Activated gamma-delta T cell treated with Interleukin-2 at 50 U/mL for 16 hours (primary cell): ENCODE measurements at regions not wholly inside any gene's neighbourhood (a gene's known extent, or its start where the extent isn't known, plus 50 kb on each side); places are given as distances from the start of the nearest gene placed in this dataset.
"Not testable (repeated sequence)": the region's sequence is repeated elsewhere in the genome, so short reads cannot be mapped to it uniquely, and the experiment has no call there.

Experiments used
- DNase-seq: peaks from one replicate; pipeline ENCODE4 v3.0.0-alpha.2; 2020

DNA sequence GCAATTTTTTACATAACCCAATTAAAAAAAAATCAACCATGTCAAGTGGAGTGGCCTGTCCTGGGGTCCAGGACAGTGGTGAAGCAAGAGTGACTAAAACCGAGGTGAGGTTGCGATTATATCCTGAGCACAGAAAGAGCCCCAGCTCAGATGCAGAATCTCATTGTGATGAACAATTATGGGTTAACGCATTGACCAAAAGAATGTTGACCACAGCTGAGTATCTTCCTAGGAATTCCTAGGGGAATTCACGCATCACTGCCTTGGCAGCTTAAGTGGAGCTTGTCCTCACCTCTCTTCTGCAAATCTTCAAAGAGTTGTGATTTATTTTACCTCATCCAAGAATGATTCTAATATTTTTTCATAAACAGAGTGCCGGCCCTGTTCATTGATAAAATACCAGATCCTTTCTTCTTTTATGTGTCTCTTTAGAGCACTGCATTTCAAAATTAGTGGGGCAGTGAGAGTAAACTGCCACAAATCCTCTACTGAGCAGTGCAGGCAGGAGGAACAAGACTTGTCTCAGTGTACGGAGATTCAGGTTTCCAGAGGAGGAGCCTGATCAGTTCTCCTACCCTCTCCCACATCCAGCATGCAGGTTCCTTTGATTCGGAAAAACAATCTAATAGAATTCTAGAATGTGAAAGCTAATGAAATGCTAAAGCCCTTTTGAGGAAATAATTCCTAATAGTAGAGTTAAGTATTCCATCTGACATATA, 60.1 kb upstream of the ZNF184 start:
- DNase-seq = no peak

DNA sequence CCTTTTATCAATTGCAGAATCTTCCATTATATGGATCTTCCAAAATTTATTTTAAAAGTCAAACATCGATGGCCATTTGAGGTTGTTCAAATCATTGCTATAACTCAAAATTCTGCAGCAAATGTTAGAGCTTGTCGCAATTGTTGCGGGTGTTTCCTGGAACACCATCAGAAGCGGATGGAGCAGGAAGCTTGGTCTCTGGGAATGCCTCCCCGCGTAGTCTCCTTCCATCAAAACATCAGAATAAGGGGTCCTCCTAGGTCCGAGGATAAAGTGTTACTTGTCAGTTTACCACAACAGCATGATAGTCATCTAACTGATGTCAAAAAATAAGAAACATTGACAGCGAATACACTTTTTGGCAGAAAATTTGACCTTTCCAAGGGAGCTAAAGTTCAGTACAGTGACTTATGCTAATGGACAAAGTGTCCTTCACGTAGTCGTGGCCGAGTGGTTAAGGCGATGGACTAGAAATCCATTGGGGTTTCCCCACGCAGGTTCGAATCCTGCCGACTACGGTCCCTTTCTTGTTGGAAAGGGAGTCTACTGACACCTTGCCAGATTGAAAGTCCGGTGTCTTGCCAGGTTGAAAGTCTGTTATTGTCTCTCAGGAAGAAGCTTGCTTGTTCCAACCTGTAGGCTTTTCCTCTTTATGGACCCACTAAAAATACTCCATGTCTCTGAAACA, 59.0 kb upstream of the ZNF184 start:
- DNase-seq = no peak

DNA sequence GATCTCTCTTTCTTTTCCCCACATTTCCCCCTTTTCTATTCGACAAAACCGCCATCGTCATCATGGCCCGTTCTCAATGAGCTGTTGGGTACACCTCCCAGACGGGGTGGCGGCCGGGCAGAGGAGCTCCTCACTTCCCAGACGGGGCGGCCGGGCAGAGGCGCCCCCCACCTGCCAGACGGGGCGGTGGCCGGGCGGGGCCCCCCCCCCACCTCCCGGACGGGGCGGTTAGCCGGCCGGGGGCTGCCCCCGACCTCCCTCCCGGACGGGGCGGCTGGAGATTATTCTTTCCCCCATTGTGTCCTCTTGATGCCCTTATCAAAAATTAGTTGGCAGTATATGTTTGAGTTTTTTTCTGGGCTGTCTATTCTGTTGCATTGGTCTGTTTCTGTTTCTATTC, 56.9 kb upstream of the ZNF184 start:
- DNase-seq = not testable (repeated sequence)

DNA sequence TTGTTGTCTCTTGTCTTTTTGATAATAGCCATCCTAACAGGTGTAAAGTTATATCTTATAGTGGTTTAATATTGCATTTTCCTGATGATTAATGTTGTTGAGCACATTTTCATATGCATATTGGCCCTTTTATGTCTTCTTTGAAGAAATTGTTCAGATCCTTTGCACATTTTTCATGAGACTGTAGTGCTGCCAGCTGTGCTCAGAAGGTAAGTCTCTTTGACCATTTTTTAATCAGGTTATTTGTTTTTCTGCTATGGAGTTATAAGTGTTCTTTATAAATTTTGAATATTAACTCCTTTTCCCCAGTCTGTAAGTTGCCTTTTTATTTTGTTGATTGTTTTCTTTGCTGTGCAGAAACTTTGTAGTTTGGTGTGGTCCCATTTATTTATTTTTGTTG, 55.8 kb upstream of the ZNF184 start:
- DNase-seq = no peak
